CD14-positive monocyte (primary cell): ENCODE measurements at regions not wholly inside any gene's neighbourhood (a gene's known extent, or its start where the extent isn't known, plus 50 kb on each side); places are given as distances from the start of the nearest gene placed in this dataset.

Source experiments
- DNase-seq, 3 donors: peaks; one replicate each; pipeline ENCODE4 v3.0.0-alpha.2; 2011 to 2022
- H2AFZ ChIP-seq: 2 replicates; pipeline ENCODE4 v1.6.0; 2012; ENCODE audit warnings: mild to moderate bottlenecking, low read depth, low read length, inconsistent platforms; ENCODE audit not compliant: insufficient read depth, poor library complexity, severe bottlenecking
- H3K27ac ChIP-seq, 2 donors: 1 replicate in 1 of 2; 2 replicates in 1 of 2; pipeline ENCODE4 v1.5.1; 2012 to 2013; ENCODE audit warnings: low read length in 2 of 2, control low read depth in 1 of 2, inconsistent platforms in 1 of 2, low read depth in 1 of 2, mild to moderate bottlenecking in 1 of 2
- H3K27me3 ChIP-seq, 2 donors: one replicate each; pipeline versions ENCODE4 v1.6.0 to v1.6.1; 2011 to 2013; ENCODE audit warnings: low read length in 2 of 2; ENCODE audit not compliant: control insufficient read depth in 2 of 2, insufficient read depth in 2 of 2
- H3K36me3 ChIP-seq, 2 donors: replicated peaks in 1 of 2; 1 replicate in 1 of 2; 2 replicates in 1 of 2; pipeline versions ENCODE4 v1.5.1 to v1.6.1; 2012 to 2013; ENCODE audit warnings: low read length in 2 of 2, control low read depth in 1 of 2, inconsistent platforms in 1 of 2, mild to moderate bottlenecking in 1 of 2; ENCODE audit not compliant: insufficient read depth in 2 of 2, control insufficient read depth in 1 of 2
- H3K4me1 ChIP-seq, 2 donors: 1 replicate in 1 of 2; 2 replicates in 1 of 2; pipeline versions ENCODE4 v1.5.1 to v1.6.1; 2012 to 2013; ENCODE audit warnings: low read length in 2 of 2, control low read depth in 1 of 2, inconsistent platforms in 1 of 2, mild to moderate bottlenecking in 1 of 2, moderate library complexity in 1 of 2; ENCODE audit not compliant: insufficient read depth in 2 of 2, control insufficient read depth in 1 of 2
- H3K4me2 ChIP-seq: replicated peaks from 2 replicates; pipeline ENCODE3; 2012; ENCODE audit warnings: low read length, moderate library complexity, mild to moderate bottlenecking; ENCODE audit not compliant: poor library complexity, severe bottlenecking; ENCODE audit errors: extremely low read depth
- H3K4me3 ChIP-seq, 3 experiments: fragments of 200-600 bp in 1 of 3; sonication (generic) in 1 of 3; replicated peaks in 1 of 3; 1 replicate in 2 of 3; 2 replicates in 1 of 3; pipeline ENCODE4 v1.5.1; 2011 to 2013; ENCODE audit warnings: low read length in 3 of 3, mild to moderate bottlenecking in 3 of 3, control low read depth in 2 of 3, low read depth in 2 of 3, inconsistent platforms in 1 of 3, moderate library complexity in 1 of 3
- H3K79me2 ChIP-seq: 2 replicates; pipeline ENCODE4 v1.6.0; 2012; ENCODE audit warnings: mild to moderate bottlenecking, control low read depth, inconsistent platforms, low read length, moderate library complexity; ENCODE audit not compliant: insufficient read depth
- H3K9ac ChIP-seq: 2 replicates; pipeline ENCODE4 v1.6.0; 2017; ENCODE audit warnings: low read length, mild to moderate bottlenecking; ENCODE audit not compliant: insufficient read depth, poor library complexity, severe bottlenecking
- H3K9me3 ChIP-seq, 2 donors: replicated peaks in 1 of 2; 1 replicate in 1 of 2; 2 replicates in 1 of 2; pipeline versions ENCODE4 v1.5.1 to v1.6.1; 2012 to 2013; ENCODE audit warnings: low read length in 2 of 2, control low read depth in 1 of 2; ENCODE audit not compliant: control insufficient read depth in 1 of 2, insufficient read depth in 1 of 2
- H4K20me1 ChIP-seq: 2 replicates; pipeline ENCODE4 v1.6.0; 2012; ENCODE audit warnings: mild to moderate bottlenecking, low read length, control low read depth, moderate library complexity; ENCODE audit not compliant: insufficient read depth
- H3K27ac Mint-ChIP-seq, 7 donors: one replicate each; pipeline ENCODE4 v1.8.0; 2020; ENCODE audit warnings: mild to moderate bottlenecking in 7 of 7, mixed read lengths in 7 of 7, moderate library complexity in 6 of 7, inconsistent platforms in 2 of 7
- H3K27me3 Mint-ChIP-seq, 3 donors: one replicate each; pipeline ENCODE4 v1.8.0; 2021 to 2022; ENCODE audit warnings: low read depth in 3 of 3, mild to moderate bottlenecking in 3 of 3, mixed read lengths in 3 of 3, moderate library complexity in 3 of 3, inconsistent platforms in 1 of 3
- H3K36me3 Mint-ChIP-seq, 2 donors: one replicate each; pipeline ENCODE4 v1.8.0; 2020; ENCODE audit warnings: mixed read lengths in 2 of 2, inconsistent platforms in 1 of 2, mild to moderate bottlenecking in 1 of 2
- H3K4me1 Mint-ChIP-seq: one replicate; pipeline ENCODE4 v1.8.0; 2020; ENCODE audit warnings: mild to moderate bottlenecking, mixed read lengths
- H3K4me3 Mint-ChIP-seq, 2 donors: one replicate each; pipeline ENCODE4 v1.8.0; 2020; ENCODE audit warnings: mild to moderate bottlenecking in 2 of 2, mixed read lengths in 2 of 2, moderate library complexity in 1 of 2
- H3K9me3 Mint-ChIP-seq, 7 donors: one replicate each; pipeline ENCODE4 v1.8.0; 2020 to 2022; ENCODE audit warnings: mixed read lengths in 7 of 7, mild to moderate bottlenecking in 6 of 7, moderate library complexity in 6 of 7, inconsistent platforms in 2 of 7
- CTCF ChIP-seq: fragments of 200-600 bp; IDR thresholded peaks from one replicate; pipeline ENCODE4 v1.8.0; 2022; ENCODE audit warnings: antibody characterized with exemption, mild to moderate bottlenecking
- WGBS: methylation state at CpG from one replicate; pipeline ENCODE4 v1.1.5; 2013; ENCODE audit warnings: missing lambda C conversion rate; ENCODE audit not compliant: insufficient coverage; 5-methylcytosine and 5-hydroxymethylcytosine counted together
- intact Hi-C, 2 donors: fragments of 100-400 bp; cut with micrococcal nuclease; formaldehyde crosslinking; loops; one replicate each; pipeline versions ENCODE4 v1.15.0 to v1.15.1; 2023

GRCh38 chr22:49334976-49335375, 492.7 kb downstream of the BRD1 start:
- Mint-ChIP-seq H3K9me3 (peaks cover 0 to 7% (median 0%) of the 10 kb centered on the region in 7 donors), H3K27ac (no peak overlapping the region), H3K4me1 (no peaks in the 10 kb centered on the region), H3K36me3 (no peaks in the 10 kb centered on the region), H3K4me3 (no peak overlapping the region), H3K27me3 (peaks cover 0 to 5% (median 2%) of the 10 kb centered on the region in 3 donors)
- H3K9ac ChIP-seq, result no peak overlapping the region
- H3K27ac ChIP-seq, result no peak overlapping the region
- H3K79me2 ChIP-seq, result no peaks in the 10 kb centered on the region
- no peaks in the 10 kb centered on the region for H4K20me1 ChIP-seq
- no peak overlapping the region for H3K4me2 ChIP-seq
- intact Hi-C loops, result no loop called here
- DNase-seq, result no peak
- H3K4me1 ChIP-seq, result no peaks in the 10 kb centered on the region
- H3K9me3 ChIP-seq, result no peaks in the 10 kb centered on the region
- no peaks in the 10 kb centered on the region for H3K27me3 ChIP-seq
- no peaks in the 10 kb centered on the region for H3K36me3 ChIP-seq
- no peak overlapping the region for H2AFZ ChIP-seq
- no peak overlapping the region for H3K4me3 ChIP-seq
- TF ChIP-seq CTCF, result no peak
- 94% methylated on average over 10 of the region's 10 CpGs for WGBS

- intact Hi-C loops, result no loop called here
- no peaks in the 10 kb centered on the region for H3K27me3 ChIP-seq
- H3K36me3 ChIP-seq, result no peaks in the 10 kb centered on the region
- H3K27ac ChIP-seq, result no peak overlapping the region
- H3K9ac ChIP-seq, result no peak overlapping the region
- no peak for TF ChIP-seq CTCF
- H3K4me1 Mint-ChIP-seq, result no peaks in the 10 kb centered on the region
- H3K4me3 ChIP-seq, result no peak overlapping the region
- H3K4me1 ChIP-seq, result no peaks in the 10 kb centered on the region
- no peak overlapping the region for H3K27ac Mint-ChIP-seq
- peaks cover 0 to 5% (median 1%) of the 10 kb centered on the region in 3 donors for H3K27me3 Mint-ChIP-seq
- no peak overlapping the region for H3K4me3 Mint-ChIP-seq
- WGBS, result 52% methylated on average over 5 of the region's 5 CpGs
- DNase-seq, result no peak
- H3K9me3 ChIP-seq, result no peaks in the 10 kb centered on the region
- H3K4me2 ChIP-seq, result no peak overlapping the region
- H4K20me1 ChIP-seq, result no peaks in the 10 kb centered on the region
- no peaks in the 10 kb centered on the region for H3K36me3 Mint-ChIP-seq
- no peak overlapping the region for H2AFZ ChIP-seq
- no peaks in the 10 kb centered on the region for H3K79me2 ChIP-seq
- peaks cover 0 to 7% (median 0%) of the 10 kb centered on the region in 7 donors for H3K9me3 Mint-ChIP-seq
Measured at GRCh38 chr22:49334449-49334789, 493.3 kb downstream of the BRD1 start.
